HL-60 (cell line): ENCODE measurements at regions not wholly inside any gene's neighbourhood (a gene's known extent, or its start where the extent isn't known, plus 50 kb on each side); places are given as distances from the start of the nearest gene placed in this dataset.

Source experiments
- CTCF ChIP-seq: IDR thresholded peaks from one replicate; pipeline ENCODE4 v1.5.1; 2011; ENCODE audit warnings: low read length, control low read depth, inconsistent platforms; ENCODE audit not compliant: insufficient read depth
- GABPA ChIP-seq: IDR thresholded peaks from 2 replicates; pipeline ENCODE4 v1.6.1; 2012; ENCODE audit warnings: low read depth
- SPI1 ChIP-seq: IDR thresholded peaks from 2 replicates; pipeline ENCODE4 v1.6.1; 2012; ENCODE audit warnings: low read depth, mild to moderate bottlenecking, borderline replicate concordance

- TF ChIP-seq GABPA, result no peak
- TF ChIP-seq CTCF, result no peak
- TF ChIP-seq SPI1, result no peak
These were observed 131.3 kb downstream of the SLC30A10 start for GRCh38 chr1:219797009-219797408.
